ENCODE measurements at regions not wholly inside any gene's neighbourhood (a gene's known extent, or its start where the extent isn't known, plus 50 kb on each side); places are given as distances from the start of the nearest gene placed in this dataset.
"Not testable (repeated sequence)": the region's sequence is repeated elsewhere in the genome, so short reads cannot be mapped to it uniquely, and the experiment has no call there.

DNA sequence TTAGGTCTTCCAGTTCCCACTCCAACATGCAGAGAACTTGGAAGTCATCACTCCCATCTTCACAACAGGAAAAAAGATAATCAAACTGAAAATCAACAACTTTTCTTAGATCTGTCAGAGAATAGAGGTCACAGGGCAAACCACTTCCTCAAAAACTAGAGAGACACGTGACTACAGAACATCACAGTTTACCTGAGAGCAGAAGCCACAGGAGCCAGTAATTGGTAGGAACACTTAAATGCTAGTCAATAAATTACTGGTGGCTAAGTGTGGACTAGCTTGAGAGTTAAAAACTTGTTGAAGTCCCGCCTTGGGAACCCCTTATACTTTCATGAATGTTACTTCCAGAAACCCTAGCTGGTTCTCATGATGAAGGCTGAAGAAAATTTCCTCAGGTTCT, 81.1 kb downstream of the THSD1 start:
- DNase-seq; H3K27ac ChIP-seq; H3K27me3 ChIP-seq (replicated peaks); H3K4me3 ChIP-seq (ENCODE audit: low read depth, low read length); in situ Hi-C loops (cut with HindIII; ENCODE audit: low pct_ligation_motif_present, low sequenced_read_pairs); H3K36me3 ChIP-seq (replicated peaks): not testable (repeated sequence)

DNA sequence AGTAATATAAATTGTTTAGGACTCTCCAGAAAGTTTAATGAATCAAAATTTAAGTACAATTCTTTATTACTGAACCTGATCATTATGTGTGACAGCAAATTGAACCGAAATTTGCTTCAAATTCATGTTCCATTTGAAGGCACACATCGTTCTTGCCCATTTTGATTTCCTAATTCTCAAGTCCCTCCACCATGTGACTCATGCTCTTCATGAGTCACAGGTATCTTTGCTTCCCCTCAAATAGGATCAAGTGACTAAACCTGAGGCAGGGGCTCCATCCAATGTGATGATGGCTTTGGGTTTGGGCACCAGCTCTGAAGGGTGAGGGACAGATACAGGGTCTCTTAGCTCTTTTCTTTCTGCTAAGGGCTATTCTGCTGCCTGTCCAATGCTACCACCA, 86.1 kb downstream of the THSD1 start:
- Histone ChIP-seq H3K27ac (no peak overlapping the region), H3K4me3 (ENCODE audit: low read depth, low read length) (no peak overlapping the region), H3K27me3 (replicated peaks) (no peaks in the 10 kb centered on the region), H3K36me3 (replicated peaks) (no peaks in the 10 kb centered on the region)
- TF ChIP-seq, protein P1, sequence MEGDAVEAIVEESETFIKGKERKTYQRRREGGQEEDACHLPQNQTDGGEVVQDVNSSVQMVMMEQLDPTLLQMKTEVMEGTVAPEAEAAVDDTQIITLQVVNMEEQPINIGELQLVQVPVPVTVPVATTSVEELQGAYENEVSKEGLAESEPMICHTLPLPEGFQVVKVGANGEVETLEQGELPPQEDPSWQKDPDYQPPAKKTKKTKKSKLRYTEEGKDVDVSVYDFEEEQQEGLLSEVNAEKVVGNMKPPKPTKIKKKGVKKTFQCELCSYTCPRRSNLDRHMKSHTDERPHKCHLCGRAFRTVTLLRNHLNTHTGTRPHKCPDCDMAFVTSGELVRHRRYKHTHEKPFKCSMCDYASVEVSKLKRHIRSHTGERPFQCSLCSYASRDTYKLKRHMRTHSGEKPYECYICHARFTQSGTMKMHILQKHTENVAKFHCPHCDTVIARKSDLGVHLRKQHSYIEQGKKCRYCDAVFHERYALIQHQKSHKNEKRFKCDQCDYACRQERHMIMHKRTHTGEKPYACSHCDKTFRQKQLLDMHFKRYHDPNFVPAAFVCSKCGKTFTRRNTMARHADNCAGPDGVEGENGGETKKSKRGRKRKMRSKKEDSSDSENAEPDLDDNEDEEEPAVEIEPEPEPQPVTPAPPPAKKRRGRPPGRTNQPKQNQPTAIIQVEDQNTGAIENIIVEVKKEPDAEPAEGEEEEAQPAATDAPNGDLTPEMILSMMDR (IDR thresholded peaks at IDR 0.05; ENCODE audit: low read depth, low read length, missing control alignments): no peak
- in situ Hi-C loops (cut with HindIII; ENCODE audit: low pct_ligation_motif_present, low sequenced_read_pairs): no loop called here
- no peak for DNase-seq

- in situ Hi-C loops (cut with HindIII; ENCODE audit: low pct_ligation_motif_present, low sequenced_read_pairs); H3K4me3 ChIP-seq (ENCODE audit: low read depth, low read length); H3K27ac ChIP-seq; DNase-seq; H3K27me3 ChIP-seq (replicated peaks); H3K36me3 ChIP-seq (replicated peaks): not testable (repeated sequence)
Measured at GRCh38 chr13:52309833-52310232, 96.1 kb downstream of the THSD1 start.

- H3K36me3 ChIP-seq (replicated peaks); DNase-seq; H3K27me3 ChIP-seq (replicated peaks); H3K4me3 ChIP-seq (ENCODE audit: low read depth, low read length); H3K27ac ChIP-seq; in situ Hi-C loops (cut with HindIII; ENCODE audit: low pct_ligation_motif_present, low sequenced_read_pairs): not testable (repeated sequence)
Measured at GRCh38 chr13:52306336-52306735, 99.6 kb downstream of the THSD1 start.

- in situ Hi-C loops (cut with HindIII; ENCODE audit: low pct_ligation_motif_present, low sequenced_read_pairs); DNase-seq: not testable (repeated sequence)
Measured at GRCh38 chr13:52303098-52303497, 102.9 kb downstream of the THSD1 start.

DNA sequence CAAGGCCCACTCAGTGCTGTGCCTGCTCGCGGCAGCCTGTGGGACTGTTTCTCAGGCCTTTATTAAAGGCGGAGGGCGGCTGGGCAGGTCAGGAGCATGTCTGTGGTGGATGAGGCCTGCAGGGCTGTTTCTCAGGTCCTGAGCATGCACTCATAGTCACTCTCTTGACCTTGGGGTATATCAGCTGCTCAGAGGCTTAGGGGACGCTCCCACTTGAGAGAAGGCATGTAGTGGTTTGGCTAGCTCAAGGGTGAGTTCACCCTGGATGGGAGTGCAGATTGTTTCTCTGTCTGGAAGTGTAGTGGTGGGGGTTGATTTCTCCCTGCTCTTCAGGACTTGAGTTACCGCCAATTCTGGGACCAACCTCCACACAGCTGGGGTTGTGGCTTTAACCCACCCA, 103.3 kb downstream of the THSD1 start:
- in situ Hi-C loops (cut with HindIII; ENCODE audit: low pct_ligation_motif_present, low sequenced_read_pairs); H3K27me3 ChIP-seq (replicated peaks); H3K36me3 ChIP-seq (replicated peaks); DNase-seq; H3K27ac ChIP-seq; H3K4me3 ChIP-seq (ENCODE audit: low read depth, low read length): not testable (repeated sequence)

More at GRCh38 chr13:52303098-52303497, 102.9 kb downstream of the THSD1 start:
- not testable (repeated sequence) for H3K27ac ChIP-seq; H3K27me3 ChIP-seq (replicated peaks); H3K4me3 ChIP-seq (ENCODE audit: low read depth, low read length); H3K36me3 ChIP-seq (replicated peaks)

DNA sequence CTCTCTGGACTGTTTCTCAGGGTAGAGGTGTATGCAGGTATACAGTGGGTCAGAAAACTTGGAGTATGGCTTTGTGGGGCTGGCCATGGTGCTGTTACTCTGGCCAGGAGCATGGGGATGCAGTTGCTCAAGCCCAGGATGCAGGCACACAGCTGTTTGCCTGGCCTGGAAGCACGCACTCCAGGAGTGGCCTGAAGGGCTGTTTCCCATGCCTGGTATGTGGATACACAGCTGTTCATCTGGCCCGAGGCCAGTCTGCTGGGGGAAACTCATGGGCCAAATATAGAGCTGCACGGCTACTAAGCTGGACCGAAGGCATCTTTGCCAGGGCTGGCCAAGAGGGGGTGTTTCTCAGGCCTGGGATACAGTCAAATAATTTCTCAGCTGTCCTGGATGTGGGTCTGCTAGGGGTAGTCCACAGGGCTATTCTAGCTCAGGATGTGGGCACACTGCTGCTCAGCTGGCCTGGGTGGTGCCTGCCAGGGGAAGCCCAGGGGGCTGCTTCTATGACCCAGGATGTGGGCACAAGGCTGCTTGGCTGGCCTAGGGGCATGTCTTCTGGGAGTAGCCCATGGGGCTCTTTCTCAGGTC, 104.1 kb downstream of the THSD1 start:
- DNase-seq; H3K36me3 ChIP-seq (replicated peaks); H3K27me3 ChIP-seq (replicated peaks); H3K4me3 ChIP-seq (ENCODE audit: low read depth, low read length); H3K27ac ChIP-seq; in situ Hi-C loops (cut with HindIII; ENCODE audit: low pct_ligation_motif_present, low sequenced_read_pairs): not testable (repeated sequence)

DNA sequence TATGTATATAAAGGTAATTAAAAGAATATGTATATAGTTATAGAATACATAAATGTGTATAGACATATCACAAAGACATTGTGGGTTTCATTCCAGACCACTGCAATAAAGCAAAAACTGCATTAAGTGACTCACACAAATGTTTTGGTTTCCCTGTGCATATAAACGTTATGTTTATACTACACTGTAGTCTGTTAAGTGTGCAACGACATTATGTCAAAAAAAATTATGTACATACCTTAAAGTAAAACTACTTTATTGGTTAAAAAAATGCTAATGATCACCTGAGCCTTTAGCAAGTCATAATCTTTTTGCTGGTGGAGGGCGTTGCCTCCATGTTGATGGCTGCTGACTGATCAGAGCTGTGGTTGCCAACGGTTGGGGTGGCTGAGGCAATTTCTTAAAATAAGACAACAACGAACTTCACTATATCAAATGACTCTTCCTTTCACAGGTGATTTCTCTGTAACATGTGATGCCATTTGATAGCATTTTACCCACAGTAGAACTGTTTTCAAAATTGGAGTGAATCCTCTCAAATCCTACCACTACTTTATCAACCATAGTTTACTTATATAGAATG, 107.8 kb downstream of the THSD1 start:
- DNase-seq; H3K4me3 ChIP-seq (ENCODE audit: low read depth, low read length); H3K36me3 ChIP-seq (replicated peaks); H3K27me3 ChIP-seq (replicated peaks); in situ Hi-C loops (cut with HindIII; ENCODE audit: low pct_ligation_motif_present, low sequenced_read_pairs); H3K27ac ChIP-seq: not testable (repeated sequence)

GRCh38 chr13:52288891-52289290, 117.1 kb downstream of the THSD1 start:
- H3K4me3 ChIP-seq (ENCODE audit: low read depth, low read length); H3K27ac ChIP-seq; in situ Hi-C loops (cut with HindIII; ENCODE audit: low pct_ligation_motif_present, low sequenced_read_pairs); H3K36me3 ChIP-seq (replicated peaks); H3K27me3 ChIP-seq (replicated peaks); DNase-seq: not testable (repeated sequence)

DNA sequence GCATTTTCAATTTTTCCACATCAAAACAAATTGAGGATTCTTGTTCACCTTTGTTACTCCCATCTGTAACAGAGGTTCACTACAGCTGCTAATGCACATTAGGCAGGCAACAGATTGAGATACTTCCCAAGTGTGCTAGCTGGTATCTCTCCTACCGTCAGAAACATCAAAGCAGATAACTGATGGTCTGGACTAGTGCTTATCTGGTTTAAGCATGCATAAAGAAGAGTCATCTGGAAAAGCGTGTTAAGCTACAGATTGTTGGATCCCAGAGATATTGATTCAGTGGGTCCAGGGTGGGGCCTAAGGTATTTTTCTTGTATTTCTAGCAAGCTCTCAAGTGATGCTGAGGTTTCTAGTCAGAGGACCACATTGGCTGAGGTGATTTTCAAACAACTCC, 122.0 kb upstream of the NEK3 start:
- in situ Hi-C loops (cut with HindIII; ENCODE audit: low pct_ligation_motif_present, low sequenced_read_pairs); DNase-seq: not testable (repeated sequence)

DNA sequence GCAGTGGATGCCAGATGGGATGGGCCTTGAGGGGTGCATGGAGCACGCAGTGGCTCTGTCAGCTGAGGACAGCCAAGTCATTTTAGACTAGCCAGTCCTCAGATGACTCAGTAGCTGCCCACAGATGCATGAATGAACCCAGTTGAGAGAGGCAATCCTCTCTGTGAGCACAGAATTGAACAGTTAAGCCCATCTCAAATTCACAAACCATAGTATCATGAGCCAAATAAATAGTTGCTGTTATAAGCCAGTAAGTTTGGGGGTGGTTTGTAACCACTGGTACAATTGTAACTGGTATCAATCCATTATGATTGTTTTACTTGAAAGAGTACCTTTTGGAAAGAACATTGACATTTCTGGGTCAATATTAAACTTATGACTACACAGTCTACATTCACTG, 120.0 kb upstream of the NEK3 start:
- H3K27me3 ChIP-seq (replicated peaks); in situ Hi-C loops (cut with HindIII; ENCODE audit: low pct_ligation_motif_present, low sequenced_read_pairs); H3K36me3 ChIP-seq (replicated peaks); DNase-seq; H3K4me3 ChIP-seq (ENCODE audit: low read depth, low read length); H3K27ac ChIP-seq: not testable (repeated sequence)

More for the DNA sequence above, 122.0 kb upstream of the NEK3 start:
- H3K27me3 ChIP-seq (replicated peaks); H3K36me3 ChIP-seq (replicated peaks); H3K27ac ChIP-seq; H3K4me3 ChIP-seq (ENCODE audit: low read depth, low read length): not testable (repeated sequence)

- DNase-seq; in situ Hi-C loops (cut with HindIII; ENCODE audit: low pct_ligation_motif_present, low sequenced_read_pairs); H3K27me3 ChIP-seq (replicated peaks); H3K4me3 ChIP-seq (ENCODE audit: low read depth, low read length); H3K36me3 ChIP-seq (replicated peaks); H3K27ac ChIP-seq: not testable (repeated sequence)
Measured at GRCh38 chr13:52254299-52254698, 94.9 kb upstream of the NEK3 start.

- DNase-seq; H3K4me3 ChIP-seq (ENCODE audit: low read depth, low read length); H3K27me3 ChIP-seq (replicated peaks); in situ Hi-C loops (cut with HindIII; ENCODE audit: low pct_ligation_motif_present, low sequenced_read_pairs); H3K27ac ChIP-seq; H3K36me3 ChIP-seq (replicated peaks): not testable (repeated sequence)
Measured at GRCh38 chr13:52240752-52241151, 81.4 kb upstream of the NEK3 start.

Data from brain microvascular endothelial cell (primary cell).